ENCODE measurements at regions not wholly inside any gene's neighbourhood (a gene's known extent, or its start where the extent isn't known, plus 50 kb on each side); places are given as distances from the start of the nearest gene placed in this dataset.

GRCh38 chr14:29165431-29165830 lies 398.8 kb downstream of the FOXG1 start:
- Mint-ChIP-seq H3K9me3 (peaks cover 2 to 4% of the 10 kb centered on the region in 2 experiments; a peak in 2 of 5 replicates), H3K27ac (no peak overlapping the region), H3K4me3 (no peak overlapping the region), H3K36me3 (ENCODE audit: insufficient read depth in 1 of 3, low read depth in 3 of 3) (peaks cover 0 to 11% (median 0%) of the 10 kb centered on the region in 3 experiments; a peak in 3 of 7 replicates), H3K27me3 (ENCODE audit: low read depth) (no peaks in the 10 kb centered on the region), H3K4me1 (no peaks in the 10 kb centered on the region)
- Histone ChIP-seq H4K91ac (ENCODE audit: insufficient read length, low read depth, low read length) (no peak overlapping the region), H3K4me1 (ENCODE audit: insufficient read depth, low read length) (no peaks in the 10 kb centered on the region), H3K27ac (ENCODE audit: insufficient read length, low read depth, low read length) (no peak overlapping the region), H2AFZ (ENCODE audit: low read length) (no peak overlapping the region), H2AK5ac (ENCODE audit: insufficient read length, low read length) (no peak overlapping the region), H3K79me2 (ENCODE audit: insufficient read depth, low read length) (no peaks in the 10 kb centered on the region), H3K4ac (ENCODE audit: low read depth, low read length) (no peak overlapping the region), H4K8ac (replicated peaks; ENCODE audit: insufficient read length, low read depth, low read length) (no peak overlapping the region), H3K27me3 (ENCODE audit: insufficient read depth, low read length) (no peaks in the 10 kb centered on the region), H3K14ac (ENCODE audit: insufficient read depth, low read length) (no peak overlapping the region), H2BK120ac (ENCODE audit: low read depth, low read length, poor library complexity, severe bottlenecking) (no peak overlapping the region), H3K9ac (ENCODE audit: extremely low read depth, insufficient read length, low read length) (no peak overlapping the region), H3K79me1 (ENCODE audit: insufficient read depth, low read depth, low read length, poor library complexity, severe bottlenecking) (no peaks in the 10 kb centered on the region), H3K23me2 (ENCODE audit: insufficient read length, low read depth, low read length, poor library complexity, severe bottlenecking) (no peaks in the 10 kb centered on the region), H2BK5ac (ENCODE audit: insufficient read length, low read length) (no peak overlapping the region), H3K9me3 (ENCODE audit: control insufficient read depth, low read depth, low read length) (no peaks in the 10 kb centered on the region), H4K5ac (ENCODE audit: insufficient read length, low read depth, low read length) (no peak overlapping the region), H3K23ac (ENCODE audit: insufficient read length, low read depth, low read length) (no peak overlapping the region), H4K20me1 (ENCODE audit: control insufficient read depth, insufficient read depth, insufficient read length) (no peaks in the 10 kb centered on the region), H3T11ph (ENCODE audit: low read length) (no peak overlapping the region), H2BK20ac (ENCODE audit: low read depth, low read length, poor library complexity, severe bottlenecking) (no peak overlapping the region), H2BK15ac (ENCODE audit: low read depth, low read length) (no peak overlapping the region), H3K4me2 (ENCODE audit: insufficient read depth, insufficient read length, low read length) (no peak overlapping the region), H2BK12ac (ENCODE audit: insufficient read length, low read depth, low read length) (no peak overlapping the region), H3K56ac (ENCODE audit: insufficient read length, low read depth, low read length) (no peak overlapping the region), H3K18ac (ENCODE audit: insufficient read length, low read depth, low read length) (no peak overlapping the region)
- TF ChIP-seq, protein P1, sequence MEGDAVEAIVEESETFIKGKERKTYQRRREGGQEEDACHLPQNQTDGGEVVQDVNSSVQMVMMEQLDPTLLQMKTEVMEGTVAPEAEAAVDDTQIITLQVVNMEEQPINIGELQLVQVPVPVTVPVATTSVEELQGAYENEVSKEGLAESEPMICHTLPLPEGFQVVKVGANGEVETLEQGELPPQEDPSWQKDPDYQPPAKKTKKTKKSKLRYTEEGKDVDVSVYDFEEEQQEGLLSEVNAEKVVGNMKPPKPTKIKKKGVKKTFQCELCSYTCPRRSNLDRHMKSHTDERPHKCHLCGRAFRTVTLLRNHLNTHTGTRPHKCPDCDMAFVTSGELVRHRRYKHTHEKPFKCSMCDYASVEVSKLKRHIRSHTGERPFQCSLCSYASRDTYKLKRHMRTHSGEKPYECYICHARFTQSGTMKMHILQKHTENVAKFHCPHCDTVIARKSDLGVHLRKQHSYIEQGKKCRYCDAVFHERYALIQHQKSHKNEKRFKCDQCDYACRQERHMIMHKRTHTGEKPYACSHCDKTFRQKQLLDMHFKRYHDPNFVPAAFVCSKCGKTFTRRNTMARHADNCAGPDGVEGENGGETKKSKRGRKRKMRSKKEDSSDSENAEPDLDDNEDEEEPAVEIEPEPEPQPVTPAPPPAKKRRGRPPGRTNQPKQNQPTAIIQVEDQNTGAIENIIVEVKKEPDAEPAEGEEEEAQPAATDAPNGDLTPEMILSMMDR (conservative IDR thresholded peaks at IDR 0.05) = no peak
- no CpG with 5 or more reads among the region's 1 CpG for WGBS (ENCODE audit: extremely low coverage, insufficient read length, low lambda C conversion rate)
- DNase-seq = no peak

Data from H9 (cell line).